A673 (cell line): ENCODE measurements at regions not wholly inside any gene's neighbourhood (a gene's known extent, or its start where the extent isn't known, plus 50 kb on each side); places are given as distances from the start of the nearest gene placed in this dataset.

Experiments used
- BruUV-seq: library from RNA; stranded (reverse); fragments of 400-500 nt; replicated peaks from 2 replicates; lab custom pipeline; 2021; lab: Mats Ljungman, UMichigan
- CTCF ChIA-PET: fragments of 300-600 bp; sonication (Branson Sonifier 250); formaldehyde crosslinking; loops from one replicate; lab custom pipeline; 2022; ENCODE audit warnings: antibody characterized with exemption; lab: Charles Lee
- POLR2A ChIA-PET: fragments of 300-600 bp; sonication (Branson Sonifier 250); formaldehyde crosslinking; loops from one replicate; lab custom pipeline; 2022; ENCODE audit warnings: antibody characterized with exemption; ENCODE audit not compliant: low non-redundant PET; lab: Charles Lee
- DNase-seq: peaks from one replicate; pipeline ENCODE4 v3.0.0-alpha.2; 2015; ENCODE audit warnings: low spot score
- H3K27ac ChIP-seq: fragments of 200-600 bp; sonication (generic); 2 replicates; pipeline ENCODE4 v1.5.1; 2016; ENCODE audit warnings: mixed run types, low read depth, mild to moderate bottlenecking, mixed read lengths, antibody characterized with exemption, low read length; ENCODE audit not compliant: poor library complexity, severe bottlenecking
- H3K27me3 ChIP-seq: fragments of 200-600 bp; sonication (generic); replicated peaks from 2 replicates; pipeline ENCODE4 v1.6.1; 2017; ENCODE audit warnings: mixed run types, low read depth, mild to moderate bottlenecking, mixed read lengths, antibody characterized with exemption, low read length; ENCODE audit not compliant: insufficient read depth, poor library complexity
- H3K36me3 ChIP-seq: fragments of 200-600 bp; sonication (generic); 2 replicates; pipeline ENCODE4 v1.6.1; 2016; ENCODE audit warnings: mixed run types, mild to moderate bottlenecking, mixed read lengths, antibody characterized with exemption, low read length; ENCODE audit not compliant: insufficient read depth, poor library complexity, severe bottlenecking
- H3K4me1 ChIP-seq: fragments of 200-600 bp; sonication (generic); 2 replicates; pipeline ENCODE4 v1.6.1; 2017; ENCODE audit warnings: mixed run types, mild to moderate bottlenecking, mixed read lengths, antibody characterized with exemption, low read length; ENCODE audit not compliant: insufficient read depth, poor library complexity, severe bottlenecking
- H3K4me3 ChIP-seq: fragments of 200-600 bp; sonication (generic); 2 replicates; pipeline ENCODE4 v1.5.1; 2016; ENCODE audit warnings: low read depth, mixed run types, mild to moderate bottlenecking, mixed read lengths, low read length; ENCODE audit not compliant: poor library complexity, severe bottlenecking
- H3K9me3 ChIP-seq: fragments of 200-600 bp; sonication (generic); 2 replicates; pipeline ENCODE4 v1.6.1; 2016; ENCODE audit warnings: mixed run types, low read depth, mild to moderate bottlenecking, mixed read lengths, antibody characterized with exemption, low read length; ENCODE audit not compliant: poor library complexity, severe bottlenecking
- CTCF ChIP-seq: fragments of 300-800, 200-600 bp; sonication (generic); conservative IDR thresholded peaks from 2 replicates; pipeline ENCODE4 v1.5.1; 2017; ENCODE audit warnings: low read depth, mild to moderate bottlenecking, antibody characterized with exemption, low read length, moderate library complexity, mixed read lengths
- EZH2 ChIP-seq: fragments of 200-600 bp; sonication (generic); IDR thresholded peaks from 2 replicates; pipeline ENCODE4 v1.6.1; 2017; ENCODE audit warnings: borderline replicate concordance, low read depth, mild to moderate bottlenecking, mixed read lengths, antibody characterized with exemption, low read length; ENCODE audit not compliant: poor library complexity, severe bottlenecking
- intact Hi-C: fragments of 100-400 bp; cut with micrococcal nuclease; formaldehyde crosslinking; loops from one replicate; pipeline ENCODE4 v1.10.0; 2022; ENCODE audit not compliant: unreplicated experiment

DNA sequence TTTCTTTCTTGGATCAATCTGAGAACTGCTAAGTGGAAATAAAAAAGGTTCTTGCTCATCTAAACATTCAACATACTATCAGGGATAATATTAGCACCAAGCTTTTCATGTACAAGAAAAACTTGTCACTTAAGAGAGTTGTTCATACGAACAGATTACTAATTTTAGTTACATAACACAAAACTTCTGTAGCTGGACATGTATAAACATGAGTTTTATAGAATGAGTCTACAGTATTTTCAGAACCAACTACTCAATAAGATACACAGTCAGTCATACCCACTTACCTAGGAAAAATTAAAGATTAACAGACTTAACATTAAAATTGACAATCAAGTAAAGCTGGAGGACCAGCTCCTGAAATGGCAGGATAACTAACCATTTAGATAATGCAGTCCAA is 540.1 kb upstream of the FAM241A start:
- no peaks in the 10 kb centered on the region for H3K9me3 ChIP-seq
- TF ChIP-seq CTCF (no peak), EZH2 (no peak)
- H3K36me3 ChIP-seq: no peaks in the 10 kb centered on the region
- ChIA-PET POLR2A (no interaction called here), CTCF (no interaction called here)
- H3K27me3 ChIP-seq: no peaks in the 10 kb centered on the region
- BruUV-seq: no TSS peak
- intact Hi-C loops: loop anchor here (10.0 kb wide), 1 partner anchor 330 kb away; no protein-coding TSS in a partner anchor
- no peak overlapping the region for H3K27ac ChIP-seq
- H3K4me1 ChIP-seq: peaks cover 14% of the 10 kb centered on the region
- no peak overlapping the region for H3K4me3 ChIP-seq
- DNase-seq: no peak

- BruUV-seq: no TSS peak
- intact Hi-C loops: no loop called here
- POLR2A ChIA-PET: no interaction called here
- no peak for TF ChIP-seq CTCF
- TF ChIP-seq EZH2: no peak
- H3K27me3 ChIP-seq: no peaks in the 10 kb centered on the region
- no peaks in the 10 kb centered on the region for H3K36me3 ChIP-seq
- no peak overlapping the region for H3K4me3 ChIP-seq
- CTCF ChIA-PET: no interaction called here
- no peaks in the 10 kb centered on the region for H3K4me1 ChIP-seq
- H3K27ac ChIP-seq: no peak overlapping the region
- H3K9me3 ChIP-seq: no peaks in the 10 kb centered on the region
- no peak for DNase-seq
Observed at GRCh38 chr4:111610681-111611080, 534.6 kb upstream of the FAM241A start.

- POLR2A ChIA-PET: no interaction called here
- Histone ChIP-seq H3K9me3 (no peaks in the 10 kb centered on the region), H3K4me1 (no peaks in the 10 kb centered on the region), H3K4me3 (no peak overlapping the region), H3K36me3 (no peaks in the 10 kb centered on the region), H3K27ac (no peak overlapping the region), H3K27me3 (no peaks in the 10 kb centered on the region)
- peak; percentile 30 for DNase-seq
- no TSS peak for BruUV-seq
- intact Hi-C loops: no loop called here
- no peak for TF ChIP-seq CTCF
- no peak for TF ChIP-seq EZH2
- CTCF ChIA-PET: no interaction called here
Observed at GRCh38 chr4:111618908-111619307, 526.3 kb upstream of the FAM241A start.
